AG09309 (cell line): ENCODE measurements at regions not wholly inside any gene's neighbourhood (a gene's known extent, or its start where the extent isn't known, plus 50 kb on each side); places are given as distances from the start of the nearest gene placed in this dataset.
A peak's percentile ranks its signal among the peaks of the same experiment; 100 is the strongest.

Experiments
- DNase-seq: peaks from one replicate; pipeline ENCODE4 v3.0.0-alpha.2; 2010; ENCODE audit warnings: low read depth
- H3K4me3 ChIP-seq: 2 replicates; pipeline ENCODE4 v1.5.1; 2011; ENCODE audit warnings: mild to moderate bottlenecking, low read depth, low read length, moderate library complexity; ENCODE audit not compliant: control insufficient read depth
- TF ChIP-seq, protein P1 (sequence below): IDR thresholded peaks from 2 replicates; pipeline ENCODE4 v1.5.1; 2011; ENCODE audit warnings: mild to moderate bottlenecking, low read depth, low read length, inconsistent platforms; ENCODE audit not compliant: insufficient read depth, control insufficient read depth; ENCODE audit errors: missing control alignments

DNA sequence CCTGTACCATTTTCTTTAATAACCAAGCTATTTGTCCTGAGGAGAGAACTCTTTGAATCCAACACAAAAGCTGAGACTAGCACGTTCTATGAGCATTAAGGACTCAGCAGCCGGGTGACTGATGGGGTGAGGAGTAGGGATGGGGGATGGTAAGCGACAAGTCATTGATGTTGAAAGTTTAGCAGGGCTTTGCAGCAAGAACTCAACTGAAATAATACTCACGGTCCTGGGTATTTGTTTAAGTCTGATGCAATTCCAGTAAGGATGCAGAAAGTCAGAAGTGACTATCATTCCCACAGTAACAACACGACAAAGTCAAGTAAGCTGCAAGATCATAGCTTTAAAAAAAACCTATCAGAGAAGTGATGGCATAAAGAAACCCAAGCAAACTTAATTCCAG, 131.1 kb downstream of the ACTL7B start:
- peak; percentile 63 for DNase-seq

DNA sequence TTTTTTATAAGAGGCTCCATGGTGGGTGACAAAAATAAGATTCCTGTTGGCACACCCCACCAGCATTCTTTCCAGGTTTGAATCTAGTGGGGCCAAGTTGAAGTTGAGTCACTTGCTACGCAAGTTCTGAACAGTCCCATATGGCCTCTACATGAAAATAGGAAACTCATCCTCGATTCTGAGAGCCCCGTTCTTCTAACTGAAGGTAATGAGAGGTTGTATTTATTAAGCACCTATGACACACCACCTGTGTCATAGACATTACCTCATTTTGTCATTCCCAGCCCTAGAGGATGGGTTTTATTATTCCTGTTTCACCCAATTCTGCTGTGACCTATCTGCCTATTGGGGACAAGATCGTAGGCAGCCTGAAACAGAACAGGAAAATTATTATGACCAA, 131.7 kb downstream of the ACTL7B start:
- H3K4me3 ChIP-seq = no peak overlapping the region
- TF ChIP-seq, protein P1, sequence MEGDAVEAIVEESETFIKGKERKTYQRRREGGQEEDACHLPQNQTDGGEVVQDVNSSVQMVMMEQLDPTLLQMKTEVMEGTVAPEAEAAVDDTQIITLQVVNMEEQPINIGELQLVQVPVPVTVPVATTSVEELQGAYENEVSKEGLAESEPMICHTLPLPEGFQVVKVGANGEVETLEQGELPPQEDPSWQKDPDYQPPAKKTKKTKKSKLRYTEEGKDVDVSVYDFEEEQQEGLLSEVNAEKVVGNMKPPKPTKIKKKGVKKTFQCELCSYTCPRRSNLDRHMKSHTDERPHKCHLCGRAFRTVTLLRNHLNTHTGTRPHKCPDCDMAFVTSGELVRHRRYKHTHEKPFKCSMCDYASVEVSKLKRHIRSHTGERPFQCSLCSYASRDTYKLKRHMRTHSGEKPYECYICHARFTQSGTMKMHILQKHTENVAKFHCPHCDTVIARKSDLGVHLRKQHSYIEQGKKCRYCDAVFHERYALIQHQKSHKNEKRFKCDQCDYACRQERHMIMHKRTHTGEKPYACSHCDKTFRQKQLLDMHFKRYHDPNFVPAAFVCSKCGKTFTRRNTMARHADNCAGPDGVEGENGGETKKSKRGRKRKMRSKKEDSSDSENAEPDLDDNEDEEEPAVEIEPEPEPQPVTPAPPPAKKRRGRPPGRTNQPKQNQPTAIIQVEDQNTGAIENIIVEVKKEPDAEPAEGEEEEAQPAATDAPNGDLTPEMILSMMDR = no peak
- no peak for DNase-seq

More for the DNA sequence above, 131.1 kb downstream of the ACTL7B start:
- no peak overlapping the region for H3K4me3 ChIP-seq
- TF ChIP-seq, protein P1 = no peak

DNA sequence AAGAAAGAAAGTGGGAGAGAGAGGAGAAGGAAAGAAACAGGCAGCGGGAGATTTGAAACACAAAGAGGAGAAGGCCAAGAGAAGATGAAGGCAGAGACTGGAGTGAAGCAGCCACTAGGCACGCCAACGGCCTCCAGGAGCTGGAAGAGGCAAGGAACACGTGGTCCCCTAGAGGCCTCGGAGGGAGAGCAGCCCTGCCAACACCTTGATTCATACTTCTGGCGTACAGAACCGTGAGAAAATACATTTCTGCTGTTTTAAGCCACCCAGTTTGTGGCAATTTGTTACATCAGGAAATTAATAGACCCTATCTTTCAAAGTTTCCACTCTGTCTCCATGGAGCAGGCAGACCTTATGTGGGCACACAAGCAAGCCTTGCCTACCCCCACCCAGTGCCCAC, 133.4 kb downstream of the ACTL7B start:
- peak; percentile 34 for DNase-seq
- TF ChIP-seq, protein P1 = no peak
- H3K4me3 ChIP-seq = no peak overlapping the region

DNA sequence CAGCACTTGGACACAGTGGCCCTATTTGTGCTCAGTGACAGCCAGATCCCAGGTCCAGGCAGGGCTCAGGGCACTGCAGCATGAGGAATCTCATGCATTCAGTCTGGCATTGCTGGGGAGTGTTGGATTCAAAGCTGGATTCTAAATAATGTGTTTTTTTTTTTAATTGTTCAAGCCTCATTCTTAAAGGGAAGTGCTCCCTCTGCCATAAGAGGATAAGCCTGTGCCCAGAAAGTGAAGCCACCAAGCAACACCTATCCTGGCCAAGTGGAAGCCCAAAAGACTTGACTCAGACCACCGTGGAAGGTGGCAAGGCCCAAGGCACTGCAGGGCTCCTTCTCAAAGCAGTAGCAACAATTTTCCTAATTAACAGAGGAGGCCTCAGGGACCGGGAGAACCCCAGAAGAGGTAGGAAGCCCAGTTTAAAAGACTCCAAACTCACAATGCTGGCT, 135.6 kb downstream of the ACTL7B start:
- TF ChIP-seq, protein P1 = no peak
- no peak overlapping the region for H3K4me3 ChIP-seq
- DNase-seq = no peak

DNA sequence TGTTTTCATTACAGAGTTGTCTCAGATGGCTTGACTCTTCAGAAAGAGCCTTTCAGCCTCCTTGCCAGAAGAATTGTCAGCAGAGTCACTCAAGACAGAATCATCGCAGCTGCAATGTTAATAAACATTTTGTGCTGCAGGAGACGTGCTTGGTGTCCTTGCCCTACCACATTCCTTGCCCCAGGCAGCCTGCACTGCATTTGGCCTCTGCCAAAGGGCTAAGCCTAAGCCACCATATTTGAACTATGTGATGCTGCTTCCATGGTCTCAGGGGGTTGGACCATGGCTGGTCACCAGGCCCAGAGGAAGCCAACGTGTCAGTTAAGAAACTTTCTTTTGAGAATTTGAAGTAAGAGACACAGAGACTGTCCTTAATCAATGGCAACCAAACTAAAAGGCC, 145.4 kb downstream of the ACTL7B start:
- no peak for DNase-seq
- no peak overlapping the region for H3K4me3 ChIP-seq
- TF ChIP-seq, protein P1 = no peak

DNA sequence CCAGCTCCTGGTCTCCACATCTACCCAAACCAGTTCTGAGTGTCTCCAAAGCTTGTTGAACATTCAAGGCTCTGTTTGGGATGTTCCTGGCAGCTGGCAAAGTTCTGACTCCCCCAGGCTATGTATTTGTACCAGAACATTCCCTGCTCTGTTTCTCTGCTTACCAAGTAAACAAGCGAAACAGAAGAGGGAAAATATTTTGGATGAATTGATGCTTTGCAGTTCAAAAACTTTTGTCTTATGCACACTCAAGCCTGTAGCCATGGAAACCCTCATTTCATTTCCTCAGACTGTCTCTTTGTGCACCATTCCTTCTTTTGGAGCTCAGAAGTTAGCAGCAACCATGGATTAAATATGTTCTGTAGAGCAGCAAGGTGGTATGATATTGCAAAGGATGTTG, 145.8 kb downstream of the ACTL7B start:
- TF ChIP-seq, protein P1 = no peak
- H3K4me3 ChIP-seq = no peak overlapping the region
- DNase-seq = no peak

DNA sequence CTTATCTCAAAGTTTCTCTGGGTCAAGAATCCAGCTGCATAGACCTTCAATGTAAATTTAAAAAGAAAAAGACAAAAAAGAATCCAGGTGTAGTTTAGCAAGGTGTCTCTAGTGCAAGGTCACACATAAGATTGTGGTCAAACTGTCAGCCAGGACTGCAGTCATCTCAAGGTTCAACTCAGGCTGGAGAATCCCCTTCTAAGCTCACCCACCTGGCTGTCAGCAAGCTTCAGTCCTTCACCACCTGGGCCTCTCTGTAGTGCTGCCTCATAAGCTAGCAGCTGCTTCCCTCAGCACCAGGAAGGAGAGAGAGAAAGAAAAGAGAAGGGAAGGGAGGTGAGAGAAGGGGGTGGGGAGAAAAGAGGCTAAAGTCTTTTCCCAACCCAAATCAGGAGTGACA, 146.7 kb downstream of the ACTL7B start:
- TF ChIP-seq, protein P1 = no peak
- DNase-seq = no peak
- H3K4me3 ChIP-seq = no peak overlapping the region
